HepG2 (cell line): ENCODE measurements at regions not wholly inside any gene's neighbourhood (a gene's known extent, or its start where the extent isn't known, plus 50 kb on each side); places are given as distances from the start of the nearest gene placed in this dataset.

Source experiments
- AKNA ChIP-seq: sonication (generic); formaldehyde crosslinking; IDR thresholded peaks from 2 replicates; pipeline ENCODE4 v1.4.0; 2020; ENCODE audit warnings: missing genetic modification reagents, borderline replicate concordance
- DDIT3 ChIP-seq: sonication (generic); formaldehyde crosslinking; IDR thresholded peaks from 2 replicates; pipeline ENCODE4 v1.4.0; 2020; ENCODE audit warnings: mild to moderate bottlenecking, missing genetic modification reagents
- NFIC ChIP-seq: IDR thresholded peaks from 2 replicates; pipeline ENCODE4 v1.6.1; 2012; ENCODE audit warnings: mild to moderate bottlenecking, low read length, inconsistent platforms
- ZBTB43 ChIP-seq: sonication (generic); formaldehyde crosslinking; conservative IDR thresholded peaks from 2 replicates; pipeline ENCODE4 v1.4.0; 2020; ENCODE audit warnings: missing genetic modification reagents
- ZNF318 ChIP-seq: sonication (generic); formaldehyde crosslinking; IDR thresholded peaks from 2 replicates; pipeline ENCODE4 v1.4.0; 2020; ENCODE audit warnings: mild to moderate bottlenecking, missing genetic modification reagents
- ZNF792 ChIP-seq: IDR thresholded peaks from 2 replicates; pipeline ENCODE4 v1.6.1; 2016

GRCh38 chr2:150374492-150374891 is 113.0 kb downstream of the RND3 start (continued):
- TF ChIP-seq ZBTB43, result no peak
- no peak for TF ChIP-seq DDIT3 (CRISPR knock-in tag)
- TF ChIP-seq ZNF792 (CRISPR knock-in tag), result no peak
- TF ChIP-seq ZNF318 (CRISPR knock-in tag), result no peak
- no peak for TF ChIP-seq NFIC
- TF ChIP-seq AKNA (CRISPR knock-in tag), result no peak
